NCI-H1048 (cell line): ENCODE measurements at regions not wholly inside any gene's neighbourhood (a gene's known extent, or its start where the extent isn't known, plus 50 kb on each side); places are given as distances from the start of the nearest gene placed in this dataset.
"Not testable (repeated sequence)": the region's sequence is repeated elsewhere in the genome, so short reads cannot be mapped to it uniquely, and the experiment has no call there.

Experiments used
- DNase-seq: peaks from one replicate; lab custom pipeline; 2025; lab: John Stamatoyannopoulos, UW

DNA sequence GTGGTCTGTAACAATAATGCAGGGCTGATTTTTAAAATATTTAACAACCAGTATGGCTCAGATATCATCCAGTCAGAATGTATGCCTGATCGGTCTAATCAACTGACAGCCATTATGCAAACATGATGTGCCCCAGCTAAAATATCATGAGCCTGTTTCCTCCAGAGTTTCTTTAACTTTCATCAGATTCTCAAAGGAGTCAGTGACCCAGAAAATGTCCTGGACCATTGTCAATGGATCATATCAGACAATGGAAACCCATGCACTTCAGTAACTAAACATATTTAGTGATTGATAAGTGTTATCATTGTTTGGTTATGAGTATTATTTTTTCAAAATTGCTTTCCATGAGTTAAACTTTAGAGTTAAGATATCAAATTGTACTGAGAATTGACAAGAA, 173.5 kb downstream of the LMBRD1 start:
- DNase-seq, result no peak

DNA sequence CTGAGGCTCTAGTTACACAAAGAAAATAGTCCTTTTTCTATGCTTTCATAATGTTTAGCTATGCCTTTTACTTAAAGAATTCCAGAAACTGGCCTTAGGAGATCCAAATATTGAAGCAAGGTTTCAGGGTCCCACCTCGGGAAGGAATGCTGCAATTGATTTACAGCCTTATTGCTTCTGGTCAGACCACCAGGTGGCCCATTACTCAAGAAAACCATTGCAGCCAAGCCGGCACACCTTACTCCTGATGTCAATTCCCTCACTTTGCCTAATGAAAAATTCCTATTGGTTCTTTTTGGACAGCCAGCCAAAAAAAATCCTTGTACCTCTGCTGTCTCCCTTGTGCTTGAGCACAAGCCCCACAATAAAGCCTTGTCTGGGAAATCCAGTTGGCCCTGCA, 173.9 kb downstream of the LMBRD1 start:
- no peak for DNase-seq

DNA sequence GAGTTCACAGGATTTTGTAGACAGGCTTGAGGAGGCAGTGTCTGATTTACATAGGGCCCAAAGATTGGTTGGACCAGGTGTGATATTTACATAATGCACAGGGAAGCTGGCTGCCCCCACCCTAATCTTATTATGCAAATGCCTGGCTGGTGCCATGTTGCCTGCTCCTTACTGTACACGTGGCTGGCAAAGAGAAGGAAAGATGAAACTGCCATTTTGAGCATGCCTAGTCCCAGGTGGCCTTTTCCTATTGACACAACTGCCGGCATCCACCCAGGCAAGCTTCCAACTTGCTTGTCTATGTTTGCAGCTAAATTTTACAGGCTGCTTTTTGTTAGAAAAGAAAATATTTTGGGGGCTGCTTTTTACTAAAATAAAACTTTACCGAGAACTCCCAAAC, 174.6 kb downstream of the LMBRD1 start:
- peak; percentile 38 for DNase-seq

GRCh38 chr6:69617163-69617562, 179.6 kb downstream of the LMBRD1 start:
- DNase-seq, result no peak

GRCh38 chr6:69609836-69610472, 186.9 kb downstream of the LMBRD1 start:
- DNase-seq, result no peak

- DNase-seq, result no peak
Measured at GRCh38 chr6:69601132-69601531, 195.7 kb downstream of the LMBRD1 start.

DNA sequence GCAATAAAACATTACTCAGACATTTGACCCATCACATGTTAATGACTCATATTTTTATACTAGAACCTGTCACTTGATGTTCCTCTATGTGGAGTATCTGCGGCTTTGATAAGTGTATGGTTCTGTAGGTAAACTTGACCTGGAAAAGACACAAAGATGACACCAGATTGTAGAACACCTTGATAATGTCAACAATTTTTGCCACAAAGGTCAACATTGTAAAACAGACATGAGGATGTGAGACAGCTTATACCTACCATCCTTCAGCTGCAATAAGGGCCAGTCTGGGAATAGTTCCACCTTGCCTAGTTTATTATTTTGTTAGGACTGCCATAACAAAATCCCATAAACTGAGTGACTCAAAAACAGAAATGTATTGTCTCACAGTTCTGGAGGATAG, 202.4 kb downstream of the LMBRD1 start:
- no peak for DNase-seq

DNA sequence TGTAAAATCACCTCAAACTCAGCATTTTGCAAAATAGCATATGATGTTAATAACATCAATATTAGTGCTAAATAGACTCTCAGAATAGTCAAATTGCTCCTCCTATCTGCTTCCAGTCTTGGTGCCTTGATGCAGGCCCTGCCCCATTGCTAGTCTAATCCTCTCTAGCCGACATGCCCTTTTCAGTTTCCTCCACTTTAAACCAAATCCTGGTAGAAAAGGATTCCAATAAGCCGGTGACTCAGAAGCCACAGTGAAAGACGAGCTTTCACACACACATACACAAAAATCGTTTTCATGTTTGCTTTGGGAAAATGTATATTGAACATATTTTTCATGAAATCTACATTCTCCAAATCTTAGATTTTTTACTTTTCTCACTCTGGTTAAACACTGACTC, 203.1 kb downstream of the LMBRD1 start:
- DNase-seq, result no peak

DNA sequence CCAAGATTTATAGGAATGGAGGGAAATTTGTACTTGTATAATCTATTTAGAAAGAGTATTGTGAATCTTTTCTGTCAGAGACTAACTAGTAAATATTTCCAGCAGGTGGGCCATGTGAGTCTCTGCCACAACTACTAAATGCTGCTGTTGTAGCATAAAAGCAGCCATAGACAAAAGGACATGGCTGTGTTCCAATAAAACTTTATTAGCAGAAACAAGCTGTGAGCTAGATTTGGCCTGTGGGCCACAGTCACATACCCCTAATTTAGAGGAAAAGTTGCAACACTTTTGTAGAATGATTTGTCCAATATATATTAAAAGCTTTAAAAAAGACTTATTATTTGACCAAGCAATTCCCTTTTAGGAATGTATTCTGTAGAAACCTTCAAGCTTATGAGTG, 207.2 kb downstream of the LMBRD1 start:
- DNase-seq, result no peak

DNA sequence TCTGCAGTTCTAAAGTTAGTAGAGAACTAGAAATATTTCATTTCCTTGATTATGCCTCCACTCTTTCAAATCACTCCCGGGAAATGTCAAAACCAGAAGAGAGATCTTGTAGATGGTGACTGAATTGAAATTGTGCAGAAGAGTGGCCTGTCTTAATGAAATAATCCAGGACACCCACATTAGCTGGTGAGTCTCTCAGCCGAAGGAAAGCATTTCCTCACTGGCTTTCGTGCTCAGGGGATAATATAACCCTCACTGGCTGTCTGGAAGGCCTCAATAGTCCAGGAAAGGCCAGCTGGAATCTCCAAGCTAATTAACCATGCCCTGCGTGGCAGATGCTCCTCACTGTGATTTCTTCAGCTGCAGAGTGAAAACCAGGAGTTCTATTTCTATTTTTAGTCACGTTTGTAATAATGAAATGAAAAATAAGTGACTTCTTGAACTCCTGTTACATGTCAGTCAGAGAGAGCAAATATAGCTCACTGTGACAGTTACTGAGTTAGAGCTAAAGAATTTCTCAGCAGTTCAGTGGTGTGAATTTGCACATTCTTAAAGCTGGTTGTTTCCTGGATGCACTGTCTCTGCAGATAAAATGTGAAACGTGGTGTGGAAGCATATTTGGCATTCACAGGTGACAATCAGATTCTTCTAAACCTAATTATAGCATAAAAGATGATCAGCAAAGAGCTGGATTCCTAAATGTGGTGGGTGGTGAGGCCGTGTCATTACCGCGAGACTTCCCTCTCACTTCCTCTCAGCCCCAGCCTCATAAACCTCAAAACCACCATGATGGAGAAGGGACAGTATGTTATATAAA, 211.7 kb downstream of the LMBRD1 start:
- DNase-seq, result no peak

DNA sequence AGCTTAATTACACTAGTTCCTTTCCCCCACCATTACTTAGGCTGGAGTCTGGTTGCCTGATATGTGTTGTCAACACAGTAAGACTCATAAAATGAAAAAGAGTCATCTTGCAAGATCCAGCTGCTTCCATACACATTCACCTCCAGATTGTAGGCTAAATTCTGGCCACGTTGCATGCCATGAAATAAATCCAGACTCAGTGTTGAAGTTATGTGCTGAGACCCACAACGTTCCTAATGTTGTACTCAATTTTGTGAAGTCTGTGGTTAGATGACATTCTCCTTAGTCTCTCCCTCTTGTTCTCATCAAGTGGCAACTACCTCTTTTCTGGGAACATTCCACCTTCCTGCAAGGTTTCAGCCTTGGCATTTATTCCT, 212.3 kb downstream of the LMBRD1 start:
- DNase-seq, result no peak

GRCh38 chr6:69581581-69581980, 215.2 kb downstream of the LMBRD1 start:
- DNase-seq, result no peak

- DNase-seq, result no peak
Measured at GRCh38 chr6:69580706-69581105, 216.1 kb downstream of the LMBRD1 start.

GRCh38 chr6:69578361-69578890, 218.4 kb downstream of the LMBRD1 start:
- no peak for DNase-seq

DNA sequence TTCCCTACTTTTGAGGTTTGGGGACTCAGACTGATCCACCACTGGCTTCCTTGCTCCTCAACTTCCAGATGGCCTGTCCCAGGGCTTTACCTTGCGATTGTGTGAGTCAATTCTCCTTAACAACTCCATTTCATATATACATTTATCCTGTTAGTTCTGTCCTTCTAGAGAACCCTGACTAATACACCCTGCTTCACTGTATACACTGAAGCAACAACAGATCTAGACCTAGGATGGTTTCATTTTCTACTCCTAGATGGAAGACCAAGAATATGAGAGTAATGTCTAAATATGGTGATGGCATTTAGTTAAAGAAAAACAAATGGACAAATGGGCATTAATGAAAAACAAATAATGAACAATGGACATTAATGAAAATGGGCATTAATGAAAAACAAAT, 225.6 kb downstream of the LMBRD1 start:
- DNase-seq, result no peak

GRCh38 chr6:69570106-69570505, 226.7 kb downstream of the LMBRD1 start:
- no peak for DNase-seq

- not testable (repeated sequence) for DNase-seq
Measured at GRCh38 chr6:69560597-69560996, 236.2 kb downstream of the LMBRD1 start.

GRCh38 chr6:69555088-69555638, 241.6 kb downstream of the LMBRD1 start:
- DNase-seq, result no peak

GRCh38 chr6:69542494-69542893, 254.3 kb downstream of the LMBRD1 start:
- no peak for DNase-seq

- no peak for DNase-seq
Measured at GRCh38 chr6:69527921-69528476, 268.8 kb downstream of the LMBRD1 start.

GRCh38 chr6:69515480-69515879, 281.3 kb downstream of the LMBRD1 start:
- not testable (repeated sequence) for DNase-seq

- DNase-seq, result no peak
Measured at GRCh38 chr6:69494595-69494994, 302.2 kb downstream of the LMBRD1 start.

DNA sequence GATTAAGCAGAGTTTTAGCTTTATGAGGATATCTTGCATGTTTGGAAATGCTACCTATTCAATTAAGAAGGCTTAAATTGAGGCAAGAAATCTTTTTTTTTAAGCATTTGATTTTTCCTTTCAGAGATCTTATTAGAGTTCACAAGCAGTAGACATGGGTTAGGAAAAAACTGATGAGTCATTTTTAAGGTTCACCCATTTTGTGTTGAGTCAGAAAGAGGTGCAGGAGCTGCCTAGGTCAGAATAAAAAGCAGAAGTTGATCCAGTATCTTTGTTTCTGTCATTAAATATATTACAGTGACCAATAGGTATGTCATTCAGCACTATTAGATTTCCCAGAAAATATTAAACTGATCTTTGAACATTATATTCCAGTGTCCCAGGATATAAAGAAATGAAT, 306.8 kb downstream of the LMBRD1 start:
- no peak for DNase-seq
